Natural killer cell treated with Interleukin-12 subunit alpha and Interleukin-12 subunit beta and Interleukin-15 and Interleukin-18, amount 100 ng/mL, for 72 hours (primary cell): ENCODE measurements at regions not wholly inside any gene's neighbourhood (a gene's known extent, or its start where the extent isn't known, plus 50 kb on each side); places are given as distances from the start of the nearest gene placed in this dataset.
"Not testable (repeated sequence)": the region's sequence is repeated elsewhere in the genome, so short reads cannot be mapped to it uniquely, and the experiment has no call there.

Experiments used
- ATAC-seq, 2 donors: fragments of 150-1000 bp; cut with Tn5 transposase in 1 of 2; sonication (Bioruptor Pico), chemical (Tn5 transposase) in 1 of 2; 2 replicates each; pipeline ENCODE4 v1.10.0; 2021
- DNase-seq: peaks from one replicate; pipeline ENCODE4 v3.0.0; 2022; ENCODE audit warnings: low spot score
- H3K27ac Mint-ChIP-seq, 2 donors: 1 replicate in 1 of 2; 2 replicates in 1 of 2; pipeline ENCODE4 v1.8.0; 2022; ENCODE audit warnings: mixed read lengths in 2 of 2, mild to moderate bottlenecking in 1 of 2, moderate library complexity in 1 of 2
- H3K27me3 Mint-ChIP-seq, 2 donors: 1 replicate in 1 of 2; 2 replicates in 1 of 2; pipeline ENCODE4 v1.8.0; 2022; ENCODE audit warnings: mixed read lengths in 2 of 2
- H3K36me3 Mint-ChIP-seq: one replicate; pipeline ENCODE4 v1.8.0; 2022; ENCODE audit warnings: mixed read lengths
- H3K4me1 Mint-ChIP-seq, 2 donors: 1 replicate in 1 of 2; 2 replicates in 1 of 2; pipeline ENCODE4 v1.8.0; 2022; ENCODE audit warnings: low read depth in 2 of 2, mixed read lengths in 2 of 2, mild to moderate bottlenecking in 1 of 2
- H3K4me3 Mint-ChIP-seq: one replicate; pipeline ENCODE4 v1.8.0; 2022; ENCODE audit warnings: mixed read lengths
- H3K9me3 Mint-ChIP-seq: 2 replicates; pipeline ENCODE4 v1.8.0; 2022; ENCODE audit warnings: mixed read lengths

DNA sequence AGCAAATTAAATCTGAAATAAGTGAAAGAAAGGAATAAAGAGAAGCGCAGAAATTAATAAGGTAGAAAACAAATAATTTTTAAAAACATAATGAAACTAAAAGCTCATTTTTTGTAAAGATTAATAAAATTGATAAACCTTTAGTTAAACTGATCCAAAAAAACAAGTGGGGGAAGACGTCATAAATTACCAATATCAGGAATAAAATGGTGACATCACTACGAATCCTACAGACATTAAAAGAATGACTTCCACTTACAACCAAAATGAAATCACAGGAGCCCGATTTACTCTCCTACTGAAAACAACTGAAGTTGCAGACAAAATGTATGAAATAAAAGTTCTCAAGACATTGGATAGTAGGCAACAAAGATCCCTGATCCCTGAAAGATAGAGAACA is 68.1 kb upstream of the IFFO2 start:
- H3K9me3 Mint-ChIP-seq, result no peaks in the 10 kb centered on the region
- no peak for DNase-seq
- H3K27me3 Mint-ChIP-seq, result peaks cover 26 to 46% of the 10 kb centered on the region in 2 donors
- no peak overlapping the region for H3K4me3 Mint-ChIP-seq
- no peak overlapping the region for H3K27ac Mint-ChIP-seq
- no peaks in the 10 kb centered on the region for H3K4me1 Mint-ChIP-seq
- ATAC-seq, result no peak
- H3K36me3 Mint-ChIP-seq, result no peaks in the 10 kb centered on the region

DNA sequence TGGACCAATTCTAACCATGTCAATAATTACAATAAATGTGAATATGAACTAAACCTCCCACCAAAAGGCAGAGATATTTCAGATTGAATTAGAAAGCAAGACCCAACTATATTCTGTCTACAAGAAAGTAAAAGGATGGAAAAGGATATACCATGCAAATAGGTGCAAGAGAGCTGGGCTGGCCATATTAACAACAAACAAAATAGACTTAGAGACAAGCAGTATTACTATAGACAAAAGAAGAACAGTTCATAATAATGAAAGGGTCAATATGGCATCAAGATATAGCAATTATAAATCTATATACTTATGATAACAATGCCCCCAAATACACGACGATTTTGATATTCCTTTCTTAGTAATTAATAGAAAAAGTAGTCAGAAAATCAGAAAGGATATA is 67.3 kb upstream of the IFFO2 start:
- no peak for DNase-seq

DNA sequence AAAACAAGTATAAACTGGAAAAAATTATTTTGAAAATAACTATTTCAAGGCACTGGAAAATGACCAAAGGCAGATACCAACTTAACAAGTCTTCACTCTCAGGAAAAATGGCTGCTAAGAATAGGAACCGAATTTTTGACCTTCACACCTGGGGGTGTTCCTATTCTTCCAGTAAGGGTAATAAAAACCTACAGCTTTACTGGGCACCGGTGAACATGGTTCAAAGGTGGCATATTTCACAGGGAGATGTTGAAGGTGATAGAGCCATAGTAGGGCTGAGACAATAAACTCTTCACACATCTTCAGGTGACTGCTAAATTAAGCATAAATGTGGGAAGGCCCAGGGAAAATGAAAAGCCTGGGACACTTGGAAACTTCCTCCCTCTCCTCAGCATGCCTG is 65.4 kb upstream of the IFFO2 start:
- no peaks in the 10 kb centered on the region for H3K4me1 Mint-ChIP-seq
- no peak overlapping the region for H3K4me3 Mint-ChIP-seq
- H3K27ac Mint-ChIP-seq, result no peak overlapping the region
- H3K36me3 Mint-ChIP-seq, result no peaks in the 10 kb centered on the region
- no peak for ATAC-seq
- H3K27me3 Mint-ChIP-seq, result peaks cover 28 to 43% of the 10 kb centered on the region in 2 donors
- H3K9me3 Mint-ChIP-seq, result no peaks in the 10 kb centered on the region
- no peak for DNase-seq

More for the DNA sequence above, 67.3 kb upstream of the IFFO2 start:
- H3K36me3 Mint-ChIP-seq, result no peaks in the 10 kb centered on the region
- H3K4me1 Mint-ChIP-seq, result no peaks in the 10 kb centered on the region
- no peak overlapping the region for H3K27ac Mint-ChIP-seq
- no peaks in the 10 kb centered on the region for H3K9me3 Mint-ChIP-seq
- ATAC-seq, result no peak
- peaks cover 31 to 53% of the 10 kb centered on the region in 2 donors for H3K27me3 Mint-ChIP-seq
- no peak overlapping the region for H3K4me3 Mint-ChIP-seq

DNA sequence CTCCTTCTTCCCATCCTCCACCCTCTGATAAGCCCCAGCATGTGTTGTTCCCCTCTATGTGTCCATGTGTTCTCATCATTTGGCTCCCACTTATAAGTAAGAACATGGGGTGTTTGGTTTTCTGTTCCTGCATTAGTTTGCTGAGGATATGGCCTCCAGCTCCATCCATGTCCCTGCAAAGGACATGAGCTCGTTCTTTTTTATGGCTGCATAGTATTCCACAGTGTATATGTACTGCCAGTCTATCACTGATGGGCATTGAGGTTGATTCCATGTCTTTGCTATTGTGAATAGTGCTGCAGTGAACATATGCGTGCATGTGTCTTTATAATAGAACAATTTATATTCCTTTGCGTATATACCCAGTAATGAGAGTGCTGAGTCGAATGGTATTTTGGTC is 62.8 kb upstream of the IFFO2 start:
- DNase-seq, H3K4me3 Mint-ChIP-seq, H3K4me1 Mint-ChIP-seq, H3K27ac Mint-ChIP-seq, H3K36me3 Mint-ChIP-seq, H3K9me3 Mint-ChIP-seq, ATAC-seq: not testable (repeated sequence)
- peaks cover 26 to 44% of the 10 kb centered on the region in 2 donors for H3K27me3 Mint-ChIP-seq

DNA sequence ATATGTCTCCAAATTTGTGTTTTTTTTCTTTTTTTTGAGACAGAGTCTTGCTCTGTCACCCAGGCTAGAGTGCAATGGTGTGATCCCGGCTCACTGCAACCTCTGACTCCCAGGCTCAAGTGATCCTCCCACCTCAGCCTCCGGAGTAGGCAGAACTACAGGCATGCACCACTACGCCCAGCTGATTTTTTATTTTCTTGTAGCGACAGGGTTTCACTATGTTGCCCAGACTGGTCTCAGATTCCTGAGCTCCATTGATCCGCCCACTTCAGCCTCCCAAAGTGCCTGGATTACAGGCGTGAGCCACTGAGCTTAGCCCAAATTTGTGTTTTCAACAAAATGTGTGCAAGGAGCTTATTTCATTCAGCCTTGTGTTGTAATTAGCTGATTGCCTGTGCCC is 59.0 kb upstream of the IFFO2 start:
- H3K27me3 Mint-ChIP-seq, result peaks cover 20 to 25% of the 10 kb centered on the region in 2 donors
- no peaks in the 10 kb centered on the region for H3K36me3 Mint-ChIP-seq
- H3K4me3 Mint-ChIP-seq, result no peak overlapping the region
- peaks cover 15 to 16% of the 10 kb centered on the region in 2 donors for H3K4me1 Mint-ChIP-seq
- DNase-seq, result no peak
- no peak overlapping the region for H3K27ac Mint-ChIP-seq
- no peaks in the 10 kb centered on the region for H3K9me3 Mint-ChIP-seq
- ATAC-seq, result no peak

DNA sequence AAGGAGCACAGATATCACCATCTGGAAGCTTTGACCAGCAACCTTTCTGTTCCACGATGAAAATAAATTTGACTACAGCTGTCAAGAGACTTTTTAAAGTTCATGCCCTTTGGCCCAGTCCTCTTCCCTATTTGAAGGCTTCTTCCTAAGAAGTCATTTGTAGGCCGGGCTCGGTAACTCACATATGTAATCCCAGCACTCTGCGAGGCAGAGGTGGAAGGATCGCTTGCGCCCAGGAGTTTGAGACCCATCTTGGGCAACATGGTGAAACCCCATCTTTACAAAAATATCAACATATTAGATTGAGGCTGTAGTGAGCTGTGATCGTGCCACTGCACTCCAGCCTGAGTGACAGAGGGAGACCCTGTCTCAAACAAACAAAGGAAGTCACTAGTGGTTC is 58.3 kb upstream of the IFFO2 start:
- peaks cover 20 to 22% of the 10 kb centered on the region in 2 donors for H3K4me1 Mint-ChIP-seq
- H3K36me3 Mint-ChIP-seq, result no peaks in the 10 kb centered on the region
- no peak for ATAC-seq
- H3K27ac Mint-ChIP-seq, result no peak overlapping the region
- DNase-seq, result no peak
- no peak overlapping the region for H3K4me3 Mint-ChIP-seq
- H3K27me3 Mint-ChIP-seq, result peaks cover 18 to 25% of the 10 kb centered on the region in 2 donors
- H3K9me3 Mint-ChIP-seq, result no peaks in the 10 kb centered on the region

DNA sequence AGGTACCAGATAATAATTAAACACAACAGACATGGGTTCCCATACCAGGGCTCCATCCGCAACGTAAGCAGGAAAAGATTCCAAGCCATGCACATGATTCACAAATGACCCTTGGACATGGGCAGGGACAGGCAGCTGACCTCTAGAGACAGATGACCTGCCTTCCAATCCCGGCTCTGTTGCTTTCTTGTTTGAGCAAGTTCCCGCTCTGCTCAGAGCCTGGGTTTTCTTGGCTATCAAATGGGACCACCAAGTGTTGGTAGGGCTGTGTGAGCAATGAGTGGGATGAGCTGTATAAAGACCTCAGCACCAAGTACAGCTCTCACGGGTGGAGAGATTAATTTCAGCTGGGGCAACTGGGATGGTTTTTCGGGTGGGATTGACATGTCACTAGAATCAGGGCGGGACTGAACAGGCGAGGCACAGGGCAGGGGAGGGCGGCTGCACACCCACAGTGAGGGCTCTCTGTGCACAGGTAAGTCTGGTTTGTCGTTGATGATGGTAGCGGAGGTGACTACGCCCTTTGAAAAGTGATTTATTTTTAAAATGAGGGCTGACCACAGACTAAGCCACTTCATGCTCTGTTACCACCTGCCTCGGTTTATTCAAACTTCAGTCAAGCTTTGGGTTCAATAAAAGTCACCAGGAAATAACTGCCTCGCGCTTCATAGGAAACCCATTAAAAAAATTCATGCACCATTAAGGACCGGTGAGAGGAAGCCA is 57.5 kb upstream of the IFFO2 start:
- DNase-seq (no peak), ATAC-seq (no peak)
- no peaks in the 10 kb centered on the region for H3K9me3 Mint-ChIP-seq
- H3K27me3 Mint-ChIP-seq, result peaks cover 10 to 19% of the 10 kb centered on the region in 2 donors
- no peaks in the 10 kb centered on the region for H3K36me3 Mint-ChIP-seq
- peak overlapping the region in 1 of 2 donors; percentile 48 for H3K27ac Mint-ChIP-seq
- no peak overlapping the region for H3K4me3 Mint-ChIP-seq
- H3K4me1 Mint-ChIP-seq, result peaks cover 20 to 23% of the 10 kb centered on the region in 2 donors

DNA sequence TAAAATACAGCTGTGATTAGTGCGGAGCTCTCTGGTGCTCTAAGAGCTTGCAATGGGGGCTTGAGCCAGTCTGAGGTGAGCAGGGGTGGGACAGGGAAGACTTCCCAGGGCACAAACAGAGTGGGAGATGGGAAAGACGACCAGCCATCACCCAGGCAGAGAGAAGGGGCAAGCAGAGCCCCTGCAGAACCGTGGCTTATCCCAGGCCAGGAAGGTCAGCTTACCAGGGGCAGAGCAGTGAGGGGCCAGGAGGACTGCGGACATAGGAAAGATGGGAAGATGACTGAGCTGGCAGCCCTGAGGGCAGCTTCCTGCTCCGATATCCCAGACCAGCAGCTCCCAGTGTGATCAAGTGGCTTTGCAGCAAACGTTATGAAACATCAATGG is 55.4 kb upstream of the IFFO2 start:
- no peaks in the 10 kb centered on the region for H3K36me3 Mint-ChIP-seq
- H3K27ac Mint-ChIP-seq, result peak overlapping the region; percentile 18 to 74
- H3K4me1 Mint-ChIP-seq, result peaks cover 20 to 23% of the 10 kb centered on the region in 2 donors
- DNase-seq (no peak), ATAC-seq (no peak)
- H3K27me3 Mint-ChIP-seq, result peaks cover 10 to 20% of the 10 kb centered on the region in 2 donors
- H3K9me3 Mint-ChIP-seq, result no peaks in the 10 kb centered on the region
- H3K4me3 Mint-ChIP-seq, result peak overlapping the region; percentile 60

DNA sequence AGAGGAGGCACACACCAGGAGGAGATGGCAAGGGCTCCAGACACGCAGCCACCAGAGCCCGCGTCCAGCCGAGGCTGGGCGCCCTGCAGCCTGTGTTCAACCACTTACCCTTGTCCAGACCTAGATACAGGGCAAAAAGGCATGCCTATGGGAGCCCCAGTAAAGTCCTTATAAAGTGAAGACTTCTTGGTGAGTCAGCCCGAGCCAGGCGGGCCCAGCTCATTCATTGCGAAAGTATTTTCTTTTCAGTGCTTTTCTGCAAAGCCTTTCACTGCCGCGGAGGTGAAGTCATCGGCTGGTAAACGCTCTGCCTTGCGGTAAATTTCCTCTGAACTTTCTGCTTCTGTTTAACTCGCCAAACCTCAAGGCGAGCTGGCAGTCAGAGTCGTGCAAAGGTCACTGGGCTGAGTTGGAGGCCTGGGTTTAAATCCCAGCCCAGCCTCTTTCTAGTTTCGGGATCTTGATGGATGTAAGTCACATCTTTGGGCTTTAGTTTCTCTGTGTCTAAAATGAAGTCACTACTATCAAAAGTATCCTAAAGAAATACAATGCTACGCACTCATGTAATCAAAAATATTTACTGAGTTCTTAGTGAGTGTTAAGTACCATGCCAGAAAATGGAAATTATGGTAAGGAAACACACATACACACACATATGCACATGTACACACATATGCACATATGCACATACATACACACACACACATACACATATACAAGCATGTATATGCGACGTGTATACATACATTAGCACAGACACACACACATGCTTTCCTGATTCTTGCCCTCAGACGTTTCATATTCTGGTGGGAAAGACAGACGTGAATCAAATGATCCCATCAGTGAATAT is 54.7 kb upstream of the IFFO2 start:
- no peaks in the 10 kb centered on the region for H3K36me3 Mint-ChIP-seq
- no peaks in the 10 kb centered on the region for H3K9me3 Mint-ChIP-seq
- DNase-seq, result peak; percentile 86
- peaks cover 20 to 23% of the 10 kb centered on the region in 2 donors for H3K4me1 Mint-ChIP-seq
- ATAC-seq, result peak; percentile 94 to 95
- H3K4me3 Mint-ChIP-seq, result peak overlapping the region; percentile 60
- peak overlapping the region; percentile 18 to 74 for H3K27ac Mint-ChIP-seq
- peaks cover 10 to 20% of the 10 kb centered on the region in 2 donors for H3K27me3 Mint-ChIP-seq

DNA sequence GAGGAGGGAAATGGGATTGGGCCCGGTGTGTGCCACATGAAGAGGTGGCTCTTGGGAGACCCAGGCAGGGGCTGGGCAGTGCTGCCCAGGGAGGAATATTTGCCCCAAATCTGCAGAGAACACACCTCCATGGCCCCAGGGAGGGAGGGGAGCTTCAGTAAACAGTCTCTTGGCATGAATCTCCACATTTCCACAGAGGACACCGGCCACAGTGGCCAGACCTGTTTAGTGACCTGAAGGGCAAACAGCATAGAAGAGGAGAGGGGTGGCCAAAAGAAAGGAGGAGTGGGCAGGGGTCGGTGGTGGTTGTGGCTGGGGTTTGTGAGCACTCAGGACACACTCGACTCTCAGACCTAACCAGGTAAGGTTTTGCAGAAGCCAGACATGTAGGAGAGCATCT is 54.0 kb upstream of the IFFO2 start:
- peaks cover 16 to 27% of the 10 kb centered on the region in 2 donors for H3K27me3 Mint-ChIP-seq
- DNase-seq (no peak), ATAC-seq (no peak)
- H3K36me3 Mint-ChIP-seq, result no peaks in the 10 kb centered on the region
- peak overlapping the region; percentile 18 to 74 for H3K27ac Mint-ChIP-seq
- H3K9me3 Mint-ChIP-seq, result no peaks in the 10 kb centered on the region
- peaks cover 20 to 23% of the 10 kb centered on the region in 2 donors for H3K4me1 Mint-ChIP-seq
- H3K4me3 Mint-ChIP-seq, result peak overlapping the region; percentile 60

DNA sequence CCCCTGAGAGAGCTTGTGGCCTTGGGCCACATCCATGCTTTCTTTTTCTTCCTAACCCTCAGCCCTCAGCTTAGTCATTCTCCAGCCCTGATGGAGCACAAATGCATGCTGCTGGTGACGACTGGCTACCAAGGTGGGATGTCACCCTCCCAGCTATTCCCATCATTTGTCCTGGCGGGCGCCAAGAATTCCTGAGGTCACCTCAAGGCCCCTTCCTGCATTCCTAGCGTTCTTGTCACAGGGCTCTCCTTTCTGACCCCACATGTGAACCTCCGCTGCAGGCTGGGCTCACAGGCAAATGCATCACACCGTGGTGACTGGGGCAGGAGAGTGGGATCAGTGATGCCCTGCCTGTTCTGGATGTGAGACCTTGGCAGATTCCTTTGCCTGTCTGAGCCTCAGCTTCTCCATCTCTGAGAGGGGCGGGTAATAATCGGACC is 53.4 kb upstream of the IFFO2 start:
- no peak overlapping the region for H3K4me3 Mint-ChIP-seq
- H3K9me3 Mint-ChIP-seq, result no peaks in the 10 kb centered on the region
- peaks cover 20 to 23% of the 10 kb centered on the region in 2 donors for H3K4me1 Mint-ChIP-seq
- H3K27ac Mint-ChIP-seq, result peak overlapping the region; percentile 18 to 74
- no peaks in the 10 kb centered on the region for H3K36me3 Mint-ChIP-seq
- ATAC-seq, result no peak
- no peak for DNase-seq
- peaks cover 17 to 27% of the 10 kb centered on the region in 2 donors for H3K27me3 Mint-ChIP-seq

DNA sequence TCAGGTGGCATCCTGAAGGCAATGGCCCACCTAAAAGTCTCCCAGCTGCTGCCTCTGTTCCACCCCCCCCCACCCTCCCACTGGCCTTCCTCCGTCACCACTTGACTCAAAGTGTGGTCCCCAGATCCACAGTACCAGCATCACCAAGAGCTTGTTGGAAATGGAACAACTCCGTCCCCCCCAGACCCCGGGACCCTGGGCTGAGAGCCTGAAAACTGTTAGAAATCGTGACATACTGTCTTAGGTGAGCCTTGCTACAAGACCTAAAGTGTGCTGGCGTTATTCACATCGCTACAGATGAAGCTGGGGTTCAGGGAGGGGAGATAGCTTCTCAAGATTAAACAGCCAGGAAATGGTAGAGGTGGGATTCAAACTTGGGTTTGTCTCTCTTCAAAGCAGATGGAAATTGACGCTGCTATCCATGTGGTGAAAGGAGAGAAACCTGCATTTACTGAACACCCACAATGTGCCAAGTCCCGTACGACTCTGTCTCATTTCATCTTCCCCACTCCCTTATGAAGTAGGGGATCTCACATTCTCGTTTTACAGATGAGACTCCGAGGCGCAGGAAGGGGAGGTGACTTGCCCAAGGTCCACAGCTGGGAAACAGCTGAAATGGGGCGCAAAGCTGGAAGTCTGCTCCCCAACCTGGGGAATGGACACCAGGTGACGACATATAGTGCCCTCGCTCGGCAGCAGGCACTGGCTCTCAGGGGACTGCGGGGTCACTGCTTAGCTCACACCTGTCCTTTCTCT is 52.8 kb upstream of the IFFO2 start:
- DNase-seq, result no peak
- peaks cover 20 to 23% of the 10 kb centered on the region in 2 donors for H3K4me1 Mint-ChIP-seq
- no peaks in the 10 kb centered on the region for H3K36me3 Mint-ChIP-seq
- H3K27me3 Mint-ChIP-seq, result peaks cover 17 to 27% of the 10 kb centered on the region in 2 donors
- H3K27ac Mint-ChIP-seq, result peak overlapping the region in 1 of 2 donors; percentile 74
- H3K9me3 Mint-ChIP-seq, result no peaks in the 10 kb centered on the region
- no peak overlapping the region for H3K4me3 Mint-ChIP-seq
- no peak for ATAC-seq

DNA sequence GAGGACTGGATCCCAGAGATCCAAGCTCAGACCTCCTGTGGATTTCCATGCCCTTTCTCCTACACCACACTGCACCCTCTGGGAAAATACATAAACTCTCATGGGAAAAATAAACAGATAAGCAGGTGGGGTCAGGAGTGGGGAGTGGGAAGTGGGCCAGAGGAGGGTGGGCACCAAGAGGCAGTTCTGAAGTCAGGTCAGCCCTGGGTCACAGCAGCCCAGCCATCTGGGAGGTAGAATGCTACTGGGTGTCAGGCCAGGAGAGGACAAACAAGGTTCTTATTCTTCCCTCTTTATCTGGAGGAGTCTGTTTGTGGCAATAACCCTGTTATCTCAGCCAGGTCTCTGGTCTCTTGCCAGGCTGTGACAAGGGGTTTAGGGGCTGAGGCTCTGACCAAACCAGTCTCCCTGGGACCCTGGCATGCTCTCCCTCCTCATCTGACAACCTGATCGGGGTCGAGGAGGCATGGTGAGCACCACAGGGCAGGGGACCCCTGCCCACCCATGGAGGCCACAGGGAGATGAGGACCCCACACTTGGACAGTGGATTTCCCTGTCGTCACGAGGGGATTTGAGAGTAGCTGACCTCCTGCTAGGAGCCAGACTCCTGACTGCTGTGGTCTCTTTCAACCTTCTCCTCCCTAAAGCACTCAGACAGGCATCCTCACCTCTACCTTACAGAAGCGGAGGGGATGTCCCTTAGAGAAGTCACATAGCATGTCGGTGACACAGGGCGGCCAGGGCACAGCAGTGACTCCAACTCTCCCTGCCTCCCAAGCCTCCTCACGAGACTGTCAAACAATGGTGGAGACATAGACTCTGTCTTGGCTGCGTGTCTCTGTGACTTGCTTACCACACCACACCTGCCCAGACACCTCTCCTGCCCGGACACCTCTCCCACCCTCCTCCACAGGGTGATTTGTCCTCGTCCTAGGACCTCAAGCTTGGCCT is 51.3 kb upstream of the IFFO2 start:
- no peak for DNase-seq
- no peak overlapping the region for H3K27ac Mint-ChIP-seq

More for the DNA sequence above, 51.3 kb upstream of the IFFO2 start:
- Mint-ChIP-seq H3K36me3 (no peaks in the 10 kb centered on the region), H3K4me3 (no peak overlapping the region), H3K27me3 (peaks cover 31 to 33% of the 10 kb centered on the region in 2 donors), H3K9me3 (no peaks in the 10 kb centered on the region), H3K4me1 (peaks cover 20 to 23% of the 10 kb centered on the region in 2 donors)
- ATAC-seq, result no peak
